ENCODE measurements at regions not wholly inside any gene's neighbourhood (a gene's known extent, or its start where the extent isn't known, plus 50 kb on each side); places are given as distances from the start of the nearest gene placed in this dataset.

DNA sequence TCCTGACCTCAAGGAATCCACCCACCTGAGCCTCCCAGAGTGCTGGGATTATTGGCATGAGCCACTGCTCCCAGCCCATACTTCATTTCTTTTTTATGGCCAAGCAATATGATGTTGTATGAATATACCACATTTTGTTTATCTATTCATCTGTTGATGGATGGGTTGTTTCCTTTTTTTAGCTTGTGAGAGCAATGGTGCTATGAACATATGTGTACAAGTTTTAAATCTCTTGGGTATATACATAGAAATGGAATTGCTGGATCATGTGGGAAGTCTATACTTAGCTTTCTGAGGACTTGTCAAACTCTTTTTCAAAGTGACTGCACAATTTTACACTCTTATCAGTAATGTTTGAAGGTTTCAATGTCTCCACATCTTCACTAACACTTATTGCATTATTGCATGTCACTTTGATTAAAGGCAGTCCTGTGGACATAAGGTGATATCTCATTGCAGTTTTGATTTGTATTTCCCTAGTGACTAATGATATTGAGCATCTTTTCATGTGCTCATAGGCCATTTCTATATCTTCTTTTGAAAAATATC lies 167.1 kb upstream of the SPHKAP start:
- H3K36me3 ChIP-seq (ENCODE audit: insufficient read depth, low read length), result no peaks in the 10 kb centered on the region
- H3K9me2 ChIP-seq (replicated peaks; ENCODE audit: low read depth, low read length), result no peaks in the 10 kb centered on the region
- H3K4me2 ChIP-seq (ENCODE audit: low read depth, low read length, poor library complexity, severe bottlenecking), result no peak overlapping the region
- no peak overlapping the region for H2AFZ ChIP-seq (ENCODE audit: low read length)
- H3K79me2 ChIP-seq (ENCODE audit: insufficient read depth, low read length), result no peaks in the 10 kb centered on the region
- H3F3A ChIP-seq (ENCODE audit: low read depth), result no peaks in the 10 kb centered on the region
- no peaks in the 10 kb centered on the region for H3K27me3 ChIP-seq (ENCODE audit: insufficient read depth, low read length, poor library complexity, severe bottlenecking)
- no peaks in the 10 kb centered on the region for H3K9me3 ChIP-seq (ENCODE audit: insufficient read depth, low read depth, low read length)
- H4K20me1 ChIP-seq (ENCODE audit: insufficient read depth, low read length, poor library complexity, severe bottlenecking), result no peaks in the 10 kb centered on the region
- no peaks in the 10 kb centered on the region for H3K4me1 ChIP-seq (ENCODE audit: insufficient read depth, low read length, poor library complexity, severe bottlenecking)
- no peak for TF ChIP-seq EZH2phosphoT487 (IDR thresholded peaks at IDR 0.05; ENCODE audit: borderline replicate concordance)
- TF ChIP-seq, protein P1, sequence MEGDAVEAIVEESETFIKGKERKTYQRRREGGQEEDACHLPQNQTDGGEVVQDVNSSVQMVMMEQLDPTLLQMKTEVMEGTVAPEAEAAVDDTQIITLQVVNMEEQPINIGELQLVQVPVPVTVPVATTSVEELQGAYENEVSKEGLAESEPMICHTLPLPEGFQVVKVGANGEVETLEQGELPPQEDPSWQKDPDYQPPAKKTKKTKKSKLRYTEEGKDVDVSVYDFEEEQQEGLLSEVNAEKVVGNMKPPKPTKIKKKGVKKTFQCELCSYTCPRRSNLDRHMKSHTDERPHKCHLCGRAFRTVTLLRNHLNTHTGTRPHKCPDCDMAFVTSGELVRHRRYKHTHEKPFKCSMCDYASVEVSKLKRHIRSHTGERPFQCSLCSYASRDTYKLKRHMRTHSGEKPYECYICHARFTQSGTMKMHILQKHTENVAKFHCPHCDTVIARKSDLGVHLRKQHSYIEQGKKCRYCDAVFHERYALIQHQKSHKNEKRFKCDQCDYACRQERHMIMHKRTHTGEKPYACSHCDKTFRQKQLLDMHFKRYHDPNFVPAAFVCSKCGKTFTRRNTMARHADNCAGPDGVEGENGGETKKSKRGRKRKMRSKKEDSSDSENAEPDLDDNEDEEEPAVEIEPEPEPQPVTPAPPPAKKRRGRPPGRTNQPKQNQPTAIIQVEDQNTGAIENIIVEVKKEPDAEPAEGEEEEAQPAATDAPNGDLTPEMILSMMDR (conservative IDR thresholded peaks at IDR 0.05; ENCODE audit: low read length), result no peak
- no peak overlapping the region for H3K9ac ChIP-seq (ENCODE audit: low read depth, low read length, poor library complexity, severe bottlenecking)
- H3K4me3 ChIP-seq (ENCODE audit: low read length, poor library complexity, severe bottlenecking), result no peak overlapping the region

DNA sequence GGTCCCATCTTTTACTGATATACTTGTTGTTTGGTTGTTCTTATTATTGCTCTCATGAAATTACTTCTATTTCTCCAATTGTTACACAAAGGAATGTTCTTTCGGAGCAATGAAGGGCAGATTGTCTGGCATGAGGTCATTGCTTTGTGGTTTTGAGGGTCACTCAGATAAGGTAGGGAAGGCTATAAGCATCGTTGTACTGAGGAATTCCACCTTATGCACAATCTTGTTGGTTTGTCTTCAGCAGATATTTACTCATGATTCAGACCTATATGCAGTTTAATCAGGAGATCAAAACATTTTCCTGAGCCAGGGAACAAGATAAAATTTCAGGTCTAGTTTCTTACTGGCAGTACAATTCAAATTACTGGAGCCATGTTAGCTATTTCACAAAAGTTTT lies 163.0 kb upstream of the SPHKAP start:
- no peaks in the 10 kb centered on the region for H3K36me3 ChIP-seq (ENCODE audit: insufficient read depth, low read length)
- H3K9ac ChIP-seq (ENCODE audit: low read depth, low read length, poor library complexity, severe bottlenecking), result no peak overlapping the region
- no peaks in the 10 kb centered on the region for H3K79me2 ChIP-seq (ENCODE audit: insufficient read depth, low read length)
- no peaks in the 10 kb centered on the region for H4K20me1 ChIP-seq (ENCODE audit: insufficient read depth, low read length, poor library complexity, severe bottlenecking)
- H3F3A ChIP-seq (ENCODE audit: low read depth), result no peaks in the 10 kb centered on the region
- no peaks in the 10 kb centered on the region for H3K9me2 ChIP-seq (replicated peaks; ENCODE audit: low read depth, low read length)
- no peak overlapping the region for H2AFZ ChIP-seq (ENCODE audit: low read length)
- H3K4me1 ChIP-seq (ENCODE audit: insufficient read depth, low read length, poor library complexity, severe bottlenecking), result no peaks in the 10 kb centered on the region
- no peaks in the 10 kb centered on the region for H3K27me3 ChIP-seq (ENCODE audit: insufficient read depth, low read length, poor library complexity, severe bottlenecking)
- H3K9me3 ChIP-seq (ENCODE audit: insufficient read depth, low read depth, low read length), result no peaks in the 10 kb centered on the region
- TF ChIP-seq, protein P1 (conservative IDR thresholded peaks at IDR 0.05; ENCODE audit: low read length), result no peak
- no peak for TF ChIP-seq EZH2phosphoT487 (IDR thresholded peaks at IDR 0.05; ENCODE audit: borderline replicate concordance)
- H3K4me3 ChIP-seq (ENCODE audit: low read length, poor library complexity, severe bottlenecking), result no peak overlapping the region
- no peak overlapping the region for H3K4me2 ChIP-seq (ENCODE audit: low read depth, low read length, poor library complexity, severe bottlenecking)

DNA sequence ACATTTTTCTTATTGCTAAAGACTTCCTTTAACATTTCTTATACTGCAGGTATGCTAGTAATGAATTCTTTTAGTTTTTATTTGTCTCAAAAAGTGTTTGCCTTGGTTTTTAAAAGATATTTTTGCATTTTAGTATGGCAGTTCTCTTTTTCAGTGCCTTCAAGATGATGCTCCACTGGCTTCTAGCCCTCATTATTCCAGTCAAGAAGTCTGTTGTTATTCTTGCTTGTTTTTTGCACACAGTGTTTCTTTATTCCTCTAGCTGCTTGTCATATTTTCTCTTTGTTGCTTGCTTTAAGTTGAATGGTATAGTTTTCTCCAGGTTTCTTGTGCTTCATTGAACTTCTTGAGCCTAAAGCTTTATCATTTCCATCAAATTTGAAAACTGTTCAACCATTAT lies 158.0 kb upstream of the SPHKAP start:
- Histone ChIP-seq H3K4me1 (ENCODE audit: insufficient read depth, low read length, poor library complexity, severe bottlenecking) (no peaks in the 10 kb centered on the region), H3K4me2 (ENCODE audit: low read depth, low read length, poor library complexity, severe bottlenecking) (no peak overlapping the region), H3K4me3 (ENCODE audit: low read length, poor library complexity, severe bottlenecking) (no peak overlapping the region), H3K9ac (ENCODE audit: low read depth, low read length, poor library complexity, severe bottlenecking) (no peak overlapping the region), H3K9me3 (ENCODE audit: insufficient read depth, low read depth, low read length) (no peaks in the 10 kb centered on the region), H3F3A (ENCODE audit: low read depth) (no peaks in the 10 kb centered on the region), H3K79me2 (ENCODE audit: insufficient read depth, low read length) (no peaks in the 10 kb centered on the region), H3K36me3 (ENCODE audit: insufficient read depth, low read length) (no peaks in the 10 kb centered on the region), H3K27me3 (ENCODE audit: insufficient read depth, low read length, poor library complexity, severe bottlenecking) (no peaks in the 10 kb centered on the region), H3K9me2 (replicated peaks; ENCODE audit: low read depth, low read length) (no peaks in the 10 kb centered on the region), H2AFZ (ENCODE audit: low read length) (no peak overlapping the region), H4K20me1 (ENCODE audit: insufficient read depth, low read length, poor library complexity, severe bottlenecking) (no peaks in the 10 kb centered on the region)
- no peak for TF ChIP-seq EZH2phosphoT487 (IDR thresholded peaks at IDR 0.05; ENCODE audit: borderline replicate concordance)
- TF ChIP-seq, protein P1 (conservative IDR thresholded peaks at IDR 0.05; ENCODE audit: low read length), result no peak

All from Loucy (cell line).